Duodenal mucosa (tissue), 2 donors: ENCODE measurements at regions not wholly inside any gene's neighbourhood (a gene's known extent, or its start where the extent isn't known, plus 50 kb on each side); places are given as distances from the start of the nearest gene placed in this dataset.
"Not testable (repeated sequence)": the region's sequence is repeated elsewhere in the genome, so short reads cannot be mapped to it uniquely, and the experiment has no call there.

Experiments
- H3K27ac ChIP-seq: one replicate; pipeline ENCODE4 v1.7.0; 2013; ENCODE audit warnings: low read depth, low read length
- H3K27me3 ChIP-seq, 2 donors: one replicate each; pipeline ENCODE4 v1.7.0; 2013; ENCODE audit warnings: low read length in 2 of 2, control low read depth in 1 of 2; ENCODE audit not compliant: insufficient read depth in 2 of 2, control insufficient read depth in 1 of 2
- H3K36me3 ChIP-seq, 2 donors: one replicate each; pipeline ENCODE4 v1.7.0; 2013; ENCODE audit warnings: low read length in 2 of 2, control low read depth in 1 of 2; ENCODE audit not compliant: insufficient read depth in 2 of 2, control insufficient read depth in 1 of 2
- H3K4me1 ChIP-seq, 2 donors: one replicate each; pipeline ENCODE4 v1.7.0; 2013; ENCODE audit warnings: low read length in 2 of 2, control low read depth in 1 of 2; ENCODE audit not compliant: insufficient read depth in 2 of 2, control insufficient read depth in 1 of 2
- H3K4me3 ChIP-seq, 2 donors: one replicate each; pipeline ENCODE4 v1.7.0; 2013; ENCODE audit warnings: low read length in 2 of 2, low read depth in 1 of 2
- H3K9ac ChIP-seq, 2 donors: one replicate each; pipeline ENCODE4 v1.7.0; 2013; ENCODE audit warnings: low read length in 2 of 2, low read depth in 1 of 2
- H3K9me3 ChIP-seq, 2 donors: one replicate each; pipeline ENCODE4 v1.7.0; 2013; ENCODE audit warnings: low read length in 2 of 2, control low read depth in 1 of 2; ENCODE audit not compliant: control insufficient read depth in 1 of 2

GRCh38 chr12:82300611-82301010 is 57.6 kb downstream of the CCDC59 start:
- no peaks in the 10 kb centered on the region for H3K27me3 ChIP-seq

GRCh38 chr12:82299319-82300025 is 58.7 kb downstream of the CCDC59 start:
- no peak overlapping the region for H3K27ac ChIP-seq
- H3K4me1 ChIP-seq = no peaks in the 10 kb centered on the region
- H3K9me3 ChIP-seq = no peaks in the 10 kb centered on the region
- H3K9ac ChIP-seq = no peak overlapping the region
- H3K27me3 ChIP-seq = no peaks in the 10 kb centered on the region
- no peak overlapping the region for H3K4me3 ChIP-seq
- no peaks in the 10 kb centered on the region for H3K36me3 ChIP-seq

More at GRCh38 chr12:82300611-82301010, 57.6 kb downstream of the CCDC59 start:
- no peaks in the 10 kb centered on the region for H3K4me1 ChIP-seq
- H3K9ac ChIP-seq = no peak overlapping the region
- no peak overlapping the region for H3K27ac ChIP-seq
- no peaks in the 10 kb centered on the region for H3K36me3 ChIP-seq
- no peaks in the 10 kb centered on the region for H3K9me3 ChIP-seq
- no peak overlapping the region for H3K4me3 ChIP-seq

GRCh38 chr12:82290415-82290814 is 67.8 kb downstream of the CCDC59 start:
- Histone ChIP-seq H3K4me3 (no peak overlapping the region), H3K36me3 (no peaks in the 10 kb centered on the region), H3K4me1 (no peaks in the 10 kb centered on the region), H3K27me3 (no peaks in the 10 kb centered on the region), H3K9ac (no peak overlapping the region), H3K27ac (no peak overlapping the region), H3K9me3 (no peaks in the 10 kb centered on the region)

GRCh38 chr12:82281335-82281734 is 76.9 kb downstream of the CCDC59 start:
- not testable (repeated sequence) for H3K9me3 ChIP-seq, H3K9ac ChIP-seq, H3K4me1 ChIP-seq, H3K27ac ChIP-seq, H3K36me3 ChIP-seq, H3K27me3 ChIP-seq, H3K4me3 ChIP-seq

GRCh38 chr12:82279536-82280058 is 78.6 kb downstream of the CCDC59 start:
- H3K4me3 ChIP-seq = no peak overlapping the region
- no peak overlapping the region for H3K9ac ChIP-seq
- no peaks in the 10 kb centered on the region for H3K36me3 ChIP-seq
- H3K27ac ChIP-seq = no peak overlapping the region
- H3K27me3 ChIP-seq = no peaks in the 10 kb centered on the region
- H3K4me1 ChIP-seq = no peaks in the 10 kb centered on the region
- peaks cover 0 to 3% of the 10 kb centered on the region in 2 donors for H3K9me3 ChIP-seq

- no peak overlapping the region for H3K9ac ChIP-seq
- H3K27ac ChIP-seq = no peak overlapping the region
- no peaks in the 10 kb centered on the region for H3K27me3 ChIP-seq
- H3K9me3 ChIP-seq = peaks cover 0 to 3% of the 10 kb centered on the region in 2 donors
- H3K4me1 ChIP-seq = no peaks in the 10 kb centered on the region
- H3K36me3 ChIP-seq = no peaks in the 10 kb centered on the region
- H3K4me3 ChIP-seq = no peak overlapping the region
These were observed 80.6 kb downstream of the CCDC59 start for GRCh38 chr12:82277582-82277981.

- no peak overlapping the region for H3K4me3 ChIP-seq
- H3K27ac ChIP-seq = no peak overlapping the region
- H3K27me3 ChIP-seq = no peaks in the 10 kb centered on the region
- H3K36me3 ChIP-seq = no peaks in the 10 kb centered on the region
- H3K9ac ChIP-seq = no peak overlapping the region
- H3K9me3 ChIP-seq = no peaks in the 10 kb centered on the region
- H3K4me1 ChIP-seq = no peaks in the 10 kb centered on the region
These were observed 115.5 kb downstream of the CCDC59 start for GRCh38 chr12:82242729-82243128.

- no peaks in the 10 kb centered on the region for H3K27me3 ChIP-seq
- no peaks in the 10 kb centered on the region for H3K4me1 ChIP-seq
- H3K9me3 ChIP-seq = no peaks in the 10 kb centered on the region
- H3K27ac ChIP-seq = no peak overlapping the region
- no peaks in the 10 kb centered on the region for H3K36me3 ChIP-seq
- no peak overlapping the region for H3K4me3 ChIP-seq
- H3K9ac ChIP-seq = no peak overlapping the region
These were observed 132.3 kb downstream of the CCDC59 start for GRCh38 chr12:82225871-82226270.

GRCh38 chr12:82223426-82223825 is 134.8 kb downstream of the CCDC59 start:
- H3K9me3 ChIP-seq = no peaks in the 10 kb centered on the region
- H3K4me1 ChIP-seq = no peaks in the 10 kb centered on the region
- H3K27me3 ChIP-seq = no peaks in the 10 kb centered on the region
- no peak overlapping the region for H3K9ac ChIP-seq
- no peaks in the 10 kb centered on the region for H3K36me3 ChIP-seq
- no peak overlapping the region for H3K27ac ChIP-seq
- no peak overlapping the region for H3K4me3 ChIP-seq

GRCh38 chr12:82216475-82216874 is 141.7 kb downstream of the CCDC59 start:
- Histone ChIP-seq H3K27me3 (no peaks in the 10 kb centered on the region), H3K36me3 (no peaks in the 10 kb centered on the region), H3K4me1 (no peaks in the 10 kb centered on the region), H3K9me3 (no peaks in the 10 kb centered on the region), H3K4me3 (no peak overlapping the region), H3K9ac (no peak overlapping the region), H3K27ac (no peak overlapping the region)
